ENCODE measurements at regions not wholly inside any gene's neighbourhood (a gene's known extent, or its start where the extent isn't known, plus 50 kb on each side); places are given as distances from the start of the nearest gene placed in this dataset.
A peak's percentile ranks its signal among the peaks of the same experiment; 100 is the strongest.

GRCh38 chr11:11119917-11120316 is 233.1 kb downstream of the CSNK2A3 start:
- DNase-seq (ENCODE audit: low spot score) (peak; percentile 14), ATAC-seq (peak; percentile 84)
- Mint-ChIP-seq H3K27me3 (ENCODE audit: low read depth) (no peaks in the 10 kb centered on the region), H3K4me3 (no peak overlapping the region), H3K27ac (no peak overlapping the region), H3K4me1 (peaks cover 11% of the 10 kb centered on the region), H3K36me3 (peaks cover 4% of the 10 kb centered on the region; the same call in 1 of the 2 replicates), H3K9me3 (peaks cover 5% of the 10 kb centered on the region)
- ChIA-PET CTCF (interaction anchor here (0.6 to 1.1 kb wide), 3 partner anchors 36 to 43 kb away, joined by 3 to 4 read pairs (median 3); no protein-coding TSS in a partner anchor), POLR2A (no interaction called here)
- no peak for TF ChIP-seq RORB (CRISPR knock-in tag; IDR thresholded peaks at IDR 0.05)
- TF ChIP-seq ATF6 (CRISPR knock-in tag; IDR thresholded peaks at IDR 0.05) = no peak
- TF ChIP-seq JUN (CRISPR knock-in tag; IDR thresholded peaks at IDR 0.05) = no peak
- TF ChIP-seq ATF3 (CRISPR knock-in tag; conservative IDR thresholded peaks at IDR 0.05) = no peak
- TF ChIP-seq ZNF232 (CRISPR knock-in tag; IDR thresholded peaks at IDR 0.05) = no peak
- no peak for TF ChIP-seq TP53 (CRISPR knock-in tag; IDR thresholded peaks at IDR 0.05)
- TF ChIP-seq EMX1 (CRISPR knock-in tag; IDR thresholded peaks at IDR 0.05) = no peak
- no peak for TF ChIP-seq ZNF317 (CRISPR knock-in tag; IDR thresholded peaks at IDR 0.05; ENCODE audit: borderline replicate concordance, low read depth)
- no peak for TF ChIP-seq ZNF423 (CRISPR knock-in tag; IDR thresholded peaks at IDR 0.05)
- no peak for TF ChIP-seq ZNF281 (CRISPR knock-in tag; IDR thresholded peaks at IDR 0.05)
- TF ChIP-seq FOXP4 (CRISPR knock-in tag; IDR thresholded peaks at IDR 0.05) = no peak
- TF ChIP-seq ZBTB21 (CRISPR knock-in tag; IDR thresholded peaks at IDR 0.05; ENCODE audit: borderline replicate concordance) = no peak
- no peak for TF ChIP-seq USF2 (CRISPR knock-in tag; IDR thresholded peaks at IDR 0.05)
- TF ChIP-seq CTCF (IDR thresholded peaks at IDR 0.05) = no peak
- TF ChIP-seq TCF7 (CRISPR knock-in tag; IDR thresholded peaks at IDR 0.05; ENCODE audit: low read depth) = no peak

- Mint-ChIP-seq H3K27ac (no peak overlapping the region), H3K9me3 (peaks cover 16% of the 10 kb centered on the region), H3K4me3 (no peak overlapping the region), H3K36me3 (peaks cover 9% of the 10 kb centered on the region; the same call in 1 of the 2 replicates), H3K27me3 (ENCODE audit: low read depth) (no peaks in the 10 kb centered on the region; the same call in 1 of the 2 replicates), H3K4me1 (peaks cover 11% of the 10 kb centered on the region)
- ChIA-PET CTCF (interaction anchor here (1.3 kb wide), 1 partner anchor 39 kb away, joined by 5 read pairs; no protein-coding TSS in a partner anchor), POLR2A (interaction anchor here (0.5 kb wide), 1 partner anchor 8 kb away, joined by 3 read pairs; no protein-coding TSS in a partner anchor)
- DNase-seq (ENCODE audit: low spot score) = no peak
- no peak for ATAC-seq
- no peak for TF ChIP-seq ETV6 (CRISPR knock-in tag; IDR thresholded peaks at IDR 0.05)
- TF ChIP-seq ZSCAN18 (CRISPR knock-in tag; IDR thresholded peaks at IDR 0.05) = no peak
- TF ChIP-seq CDX4 (CRISPR knock-in tag; IDR thresholded peaks at IDR 0.05; ENCODE audit: borderline replicate concordance) = no peak
- no peak for TF ChIP-seq CTCF (IDR thresholded peaks at IDR 0.05)
- no peak for TF ChIP-seq NFYB (CRISPR knock-in tag; conservative IDR thresholded peaks at IDR 0.05; ENCODE audit: low read depth)
Observed at GRCh38 chr11:11117730-11118129, 235.3 kb downstream of the CSNK2A3 start.
